ENCODE measurements at regions not wholly inside any gene's neighbourhood (a gene's known extent, or its start where the extent isn't known, plus 50 kb on each side); places are given as distances from the start of the nearest gene placed in this dataset.

DNA sequence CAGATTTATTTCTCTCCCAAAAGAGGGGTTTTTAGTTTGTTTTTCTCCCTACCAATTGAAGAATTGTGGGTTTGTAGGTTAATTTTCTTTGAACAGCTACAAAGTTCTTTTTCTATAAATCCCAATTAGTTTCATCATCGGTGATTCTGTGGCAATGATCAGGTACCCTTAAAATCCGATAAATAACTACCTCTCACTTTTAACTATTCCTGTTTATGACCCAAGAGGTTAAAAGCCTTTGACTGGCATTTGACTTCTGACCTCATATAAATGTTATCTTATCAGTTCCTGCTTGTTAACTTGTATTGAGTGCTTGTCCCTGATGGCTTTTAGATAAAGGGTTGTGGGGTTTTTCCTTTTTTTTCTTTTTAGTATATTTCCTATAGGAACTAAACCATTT lies 124.4 kb upstream of the TMEM161B start:
- no peak overlapping the region for H3K4me3 ChIP-seq
- no peaks in the 10 kb centered on the region for H3K27me3 ChIP-seq
- no peaks in the 10 kb centered on the region for H3K36me3 ChIP-seq
- no peaks in the 10 kb centered on the region for H3K4me1 ChIP-seq
- DNase-seq: no peak
- H3K27ac ChIP-seq: no peak overlapping the region
- H3K9me3 ChIP-seq: no peaks in the 10 kb centered on the region
- TF ChIP-seq, protein P1, sequence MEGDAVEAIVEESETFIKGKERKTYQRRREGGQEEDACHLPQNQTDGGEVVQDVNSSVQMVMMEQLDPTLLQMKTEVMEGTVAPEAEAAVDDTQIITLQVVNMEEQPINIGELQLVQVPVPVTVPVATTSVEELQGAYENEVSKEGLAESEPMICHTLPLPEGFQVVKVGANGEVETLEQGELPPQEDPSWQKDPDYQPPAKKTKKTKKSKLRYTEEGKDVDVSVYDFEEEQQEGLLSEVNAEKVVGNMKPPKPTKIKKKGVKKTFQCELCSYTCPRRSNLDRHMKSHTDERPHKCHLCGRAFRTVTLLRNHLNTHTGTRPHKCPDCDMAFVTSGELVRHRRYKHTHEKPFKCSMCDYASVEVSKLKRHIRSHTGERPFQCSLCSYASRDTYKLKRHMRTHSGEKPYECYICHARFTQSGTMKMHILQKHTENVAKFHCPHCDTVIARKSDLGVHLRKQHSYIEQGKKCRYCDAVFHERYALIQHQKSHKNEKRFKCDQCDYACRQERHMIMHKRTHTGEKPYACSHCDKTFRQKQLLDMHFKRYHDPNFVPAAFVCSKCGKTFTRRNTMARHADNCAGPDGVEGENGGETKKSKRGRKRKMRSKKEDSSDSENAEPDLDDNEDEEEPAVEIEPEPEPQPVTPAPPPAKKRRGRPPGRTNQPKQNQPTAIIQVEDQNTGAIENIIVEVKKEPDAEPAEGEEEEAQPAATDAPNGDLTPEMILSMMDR (IDR thresholded peaks at IDR 0.05): no peak
- no peak for TF ChIP-seq POLR2A (IDR thresholded peaks at IDR 0.05)

DNA sequence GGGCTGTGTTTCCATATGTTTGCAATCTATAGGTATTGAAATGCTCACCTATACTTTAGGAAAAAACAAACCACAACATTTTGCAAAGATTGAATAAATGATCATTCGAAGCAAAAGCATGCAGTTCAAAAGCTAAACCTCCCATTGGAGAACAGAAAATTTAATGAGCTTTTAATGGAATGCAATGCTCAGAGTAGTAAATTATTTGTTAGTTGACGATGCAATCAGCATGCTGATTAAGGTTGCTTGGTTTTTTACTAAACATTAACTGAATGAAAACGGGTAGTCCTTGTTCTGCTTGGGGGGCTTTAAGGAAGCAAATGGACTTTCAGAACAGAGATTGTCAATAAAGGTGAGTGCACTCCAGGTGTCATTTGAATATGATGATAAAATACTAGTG lies 123.3 kb upstream of the TMEM161B start:
- TF ChIP-seq, protein P1 (IDR thresholded peaks at IDR 0.05): no peak
- no peak for TF ChIP-seq POLR2A (IDR thresholded peaks at IDR 0.05)
- Histone ChIP-seq H3K4me1 (no peaks in the 10 kb centered on the region), H3K36me3 (no peaks in the 10 kb centered on the region), H3K9me3 (no peaks in the 10 kb centered on the region), H3K27ac (no peak overlapping the region), H3K27me3 (no peaks in the 10 kb centered on the region), H3K4me3 (no peak overlapping the region)
- no peak for DNase-seq

GRCh38 chr5:88391116-88391515 lies 122.5 kb upstream of the TMEM161B start:
- no peak for TF ChIP-seq POLR2A (IDR thresholded peaks at IDR 0.05)
- TF ChIP-seq, protein P1 (IDR thresholded peaks at IDR 0.05): no peak

DNA sequence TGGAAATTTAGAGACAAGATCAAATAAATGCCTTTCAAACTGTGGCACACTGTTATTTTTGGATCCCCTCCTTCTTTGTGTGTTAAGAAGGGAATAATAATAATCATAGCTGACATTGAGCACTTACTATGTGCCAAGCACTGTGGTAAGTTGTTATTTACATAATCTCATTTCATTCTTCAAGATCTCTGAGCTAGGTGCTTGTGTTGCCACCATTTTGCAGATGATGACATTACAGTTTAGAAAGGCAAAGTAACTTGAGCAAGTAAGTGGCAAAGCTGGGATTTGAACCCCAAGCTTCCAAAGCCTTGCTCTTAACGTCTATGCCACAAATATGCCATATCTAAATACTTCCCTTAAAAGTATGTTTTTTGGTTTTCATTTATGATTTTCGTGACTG lies 121.8 kb upstream of the TMEM161B start:
- no peak overlapping the region for H3K4me3 ChIP-seq

More at GRCh38 chr5:88391116-88391515, 122.5 kb upstream of the TMEM161B start:
- Histone ChIP-seq H3K36me3 (no peaks in the 10 kb centered on the region), H3K27me3 (no peaks in the 10 kb centered on the region), H3K27ac (no peak overlapping the region), H3K4me3 (no peak overlapping the region), H3K9me3 (no peaks in the 10 kb centered on the region), H3K4me1 (no peaks in the 10 kb centered on the region)
- DNase-seq: no peak

DNA sequence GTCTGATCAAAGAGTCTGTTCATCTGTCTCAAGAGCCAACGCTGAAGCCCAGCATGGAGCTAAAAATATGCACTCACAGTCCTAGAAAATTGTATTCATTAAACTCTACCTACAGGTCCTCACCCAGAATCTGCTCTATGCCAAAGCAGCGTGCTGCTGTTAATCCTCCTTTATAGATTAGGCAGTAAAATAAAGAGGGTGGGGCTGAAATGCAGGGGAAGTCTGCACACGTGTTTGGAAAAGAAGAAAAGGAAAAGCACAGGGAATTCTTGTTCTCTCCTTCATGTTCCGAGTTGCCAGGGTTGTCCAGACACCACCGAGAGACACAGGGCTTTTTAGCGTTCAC lies 121.4 kb upstream of the TMEM161B start:
- TF ChIP-seq, protein P1 (IDR thresholded peaks at IDR 0.05): no peak
- TF ChIP-seq POLR2A (IDR thresholded peaks at IDR 0.05): no peak
- no peaks in the 10 kb centered on the region for H3K4me1 ChIP-seq
- H3K36me3 ChIP-seq: no peaks in the 10 kb centered on the region
- no peak overlapping the region for H3K27ac ChIP-seq
- no peak for DNase-seq
- H3K9me3 ChIP-seq: no peaks in the 10 kb centered on the region
- no peaks in the 10 kb centered on the region for H3K27me3 ChIP-seq
- H3K4me3 ChIP-seq: no peak overlapping the region

More for the DNA sequence above, 121.8 kb upstream of the TMEM161B start:
- Histone ChIP-seq H3K27me3 (no peaks in the 10 kb centered on the region), H3K27ac (no peak overlapping the region), H3K9me3 (no peaks in the 10 kb centered on the region), H3K36me3 (no peaks in the 10 kb centered on the region), H3K4me1 (no peaks in the 10 kb centered on the region)
- no peak for DNase-seq
- TF ChIP-seq POLR2A (IDR thresholded peaks at IDR 0.05): no peak
- TF ChIP-seq, protein P1 (IDR thresholded peaks at IDR 0.05): no peak
